NT2/D1 (cell line): ENCODE measurements at regions not wholly inside any gene's neighbourhood (a gene's known extent, or its start where the extent isn't known, plus 50 kb on each side); places are given as distances from the start of the nearest gene placed in this dataset.

ENCODE experiments used
- YY1 ChIP-seq: IDR thresholded peaks from 2 replicates; pipeline ENCODE4 v1.6.1; 2011; ENCODE audit not compliant: insufficient read length, insufficient read depth
- ZNF274 ChIP-seq: IDR thresholded peaks from 2 replicates; pipeline ENCODE4 v1.6.1; 2011; ENCODE audit warnings: mild to moderate bottlenecking, low read depth, low read length

GRCh38 chr2:152971685-152972084 lies 253.3 kb downstream of the ARL6IP6 start:
- TF ChIP-seq YY1 = no peak
- TF ChIP-seq ZNF274 = no peak
